ENCODE measurements at regions not wholly inside any gene's neighbourhood (a gene's known extent, or its start where the extent isn't known, plus 50 kb on each side); places are given as distances from the start of the nearest gene placed in this dataset.

DNA sequence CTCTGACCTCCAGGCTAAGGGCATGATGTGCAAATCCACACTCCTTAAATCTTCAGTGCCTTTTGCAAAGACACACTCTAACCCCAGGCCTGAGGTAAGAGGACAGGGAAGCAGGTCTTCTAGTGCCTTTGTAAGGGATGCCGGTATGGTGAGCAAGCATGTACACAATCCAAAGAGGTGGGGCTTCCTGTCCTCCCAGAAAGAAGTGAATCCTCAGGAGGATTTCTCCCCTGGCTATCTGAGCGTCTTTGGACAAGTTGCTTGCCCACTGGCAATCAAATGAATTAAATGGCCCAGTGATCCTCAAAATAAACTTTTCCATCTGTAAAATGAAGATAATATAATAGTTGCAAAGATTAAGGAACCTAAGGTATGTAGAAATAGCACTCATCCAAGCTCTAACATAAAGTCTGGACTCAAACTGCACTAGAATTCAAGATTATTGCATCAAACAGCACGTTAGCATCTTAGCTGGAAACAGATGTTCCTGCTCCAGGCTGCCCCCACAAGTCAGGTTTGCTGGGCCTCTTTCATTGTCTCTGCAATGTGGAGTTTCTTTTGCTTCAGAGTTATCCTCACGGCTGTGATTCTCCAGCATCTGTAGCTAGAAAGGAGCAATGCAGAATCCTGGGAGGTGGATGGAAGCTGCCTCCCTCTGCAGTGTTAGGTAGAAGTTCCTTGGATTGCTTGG lies 249.6 kb downstream of the TSHZ3 start:
- no peaks in the 10 kb centered on the region for H3K36me3 Mint-ChIP-seq

GRCh38 chr19:31098836-31099235 lies 250.4 kb downstream of the TSHZ3 start:
- peaks cover 4% of the 10 kb centered on the region for H3K27me3 Mint-ChIP-seq (ENCODE audit: low read depth)
- H3K27ac Mint-ChIP-seq, result no peak overlapping the region
- H3K4me3 Mint-ChIP-seq, result no peak overlapping the region
- H3K36me3 Mint-ChIP-seq, result no peaks in the 10 kb centered on the region
- H3K9me3 Mint-ChIP-seq, result no peaks in the 10 kb centered on the region
- TF ChIP-seq, protein P1, sequence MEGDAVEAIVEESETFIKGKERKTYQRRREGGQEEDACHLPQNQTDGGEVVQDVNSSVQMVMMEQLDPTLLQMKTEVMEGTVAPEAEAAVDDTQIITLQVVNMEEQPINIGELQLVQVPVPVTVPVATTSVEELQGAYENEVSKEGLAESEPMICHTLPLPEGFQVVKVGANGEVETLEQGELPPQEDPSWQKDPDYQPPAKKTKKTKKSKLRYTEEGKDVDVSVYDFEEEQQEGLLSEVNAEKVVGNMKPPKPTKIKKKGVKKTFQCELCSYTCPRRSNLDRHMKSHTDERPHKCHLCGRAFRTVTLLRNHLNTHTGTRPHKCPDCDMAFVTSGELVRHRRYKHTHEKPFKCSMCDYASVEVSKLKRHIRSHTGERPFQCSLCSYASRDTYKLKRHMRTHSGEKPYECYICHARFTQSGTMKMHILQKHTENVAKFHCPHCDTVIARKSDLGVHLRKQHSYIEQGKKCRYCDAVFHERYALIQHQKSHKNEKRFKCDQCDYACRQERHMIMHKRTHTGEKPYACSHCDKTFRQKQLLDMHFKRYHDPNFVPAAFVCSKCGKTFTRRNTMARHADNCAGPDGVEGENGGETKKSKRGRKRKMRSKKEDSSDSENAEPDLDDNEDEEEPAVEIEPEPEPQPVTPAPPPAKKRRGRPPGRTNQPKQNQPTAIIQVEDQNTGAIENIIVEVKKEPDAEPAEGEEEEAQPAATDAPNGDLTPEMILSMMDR (IDR thresholded peaks at IDR 0.05; ENCODE audit: unreplicated experiment), result no peak
- no peak for DNase-seq (ENCODE audit: low spot score in 2 of 2, unreplicated experiment in 2 of 2)
- H3K4me1 Mint-ChIP-seq, result peaks cover 44% of the 10 kb centered on the region

More for the DNA sequence above, 249.6 kb downstream of the TSHZ3 start:
- TF ChIP-seq, protein P1 (IDR thresholded peaks at IDR 0.05; ENCODE audit: unreplicated experiment), result no peak
- H3K27me3 Mint-ChIP-seq (ENCODE audit: low read depth), result peaks cover 6% of the 10 kb centered on the region
- peaks cover 44% of the 10 kb centered on the region for H3K4me1 Mint-ChIP-seq
- H3K9me3 Mint-ChIP-seq, result no peaks in the 10 kb centered on the region
- no peak overlapping the region for H3K4me3 Mint-ChIP-seq
- DNase-seq (ENCODE audit: low spot score in 2 of 2, unreplicated experiment in 2 of 2), result no peak
- peak overlapping the region; percentile 19 for H3K27ac Mint-ChIP-seq

DNA sequence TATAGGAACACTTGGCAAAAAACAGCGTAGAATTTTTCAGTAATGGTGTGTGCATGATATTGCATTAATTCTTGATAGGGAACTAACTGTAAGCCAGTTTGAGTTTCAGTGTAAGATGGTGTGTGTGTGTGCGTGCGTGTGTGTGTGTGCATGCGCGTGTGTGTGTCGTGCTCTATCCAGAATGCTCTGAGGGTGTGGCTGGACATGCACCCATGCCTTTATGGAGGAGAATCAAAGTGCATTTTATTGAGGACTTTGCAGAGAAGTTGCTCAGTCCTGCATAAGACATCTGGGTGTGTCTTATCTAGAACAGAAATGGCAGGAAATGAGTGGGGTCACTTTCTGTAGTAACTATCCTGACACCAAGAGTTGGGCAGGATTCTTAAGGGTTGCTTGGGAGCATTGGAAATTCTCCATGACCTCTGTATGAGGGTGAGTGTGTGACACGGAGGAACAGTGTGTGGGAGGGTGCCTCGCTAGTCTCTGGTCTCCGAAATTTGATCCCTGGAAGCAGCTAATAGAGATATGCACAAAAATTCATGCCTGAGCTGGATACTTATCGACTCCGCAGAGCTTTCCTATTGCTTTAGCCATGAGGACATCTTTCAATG lies 252.2 kb downstream of the TSHZ3 start:
- Mint-ChIP-seq H3K27me3 (ENCODE audit: low read depth) (peaks cover 6% of the 10 kb centered on the region), H3K36me3 (no peaks in the 10 kb centered on the region), H3K4me1 (peaks cover 40% of the 10 kb centered on the region), H3K27ac (no peak overlapping the region), H3K9me3 (no peaks in the 10 kb centered on the region), H3K4me3 (no peak overlapping the region)
- TF ChIP-seq, protein P1 (IDR thresholded peaks at IDR 0.05; ENCODE audit: unreplicated experiment), result no peak
- no peak for DNase-seq (ENCODE audit: low spot score in 2 of 2, unreplicated experiment in 2 of 2)

- Mint-ChIP-seq H3K4me1 (peaks cover 32% of the 10 kb centered on the region), H3K27me3 (ENCODE audit: low read depth) (peaks cover 8% of the 10 kb centered on the region), H3K36me3 (no peaks in the 10 kb centered on the region), H3K27ac (no peak overlapping the region), H3K4me3 (no peak overlapping the region), H3K9me3 (no peaks in the 10 kb centered on the region)
- DNase-seq (ENCODE audit: low spot score in 2 of 2, unreplicated experiment in 2 of 2), result no peak
- TF ChIP-seq, protein P1 (IDR thresholded peaks at IDR 0.05; ENCODE audit: unreplicated experiment), result no peak
Observed at GRCh38 chr19:31096062-31096830, 253.0 kb downstream of the TSHZ3 start.

DNA sequence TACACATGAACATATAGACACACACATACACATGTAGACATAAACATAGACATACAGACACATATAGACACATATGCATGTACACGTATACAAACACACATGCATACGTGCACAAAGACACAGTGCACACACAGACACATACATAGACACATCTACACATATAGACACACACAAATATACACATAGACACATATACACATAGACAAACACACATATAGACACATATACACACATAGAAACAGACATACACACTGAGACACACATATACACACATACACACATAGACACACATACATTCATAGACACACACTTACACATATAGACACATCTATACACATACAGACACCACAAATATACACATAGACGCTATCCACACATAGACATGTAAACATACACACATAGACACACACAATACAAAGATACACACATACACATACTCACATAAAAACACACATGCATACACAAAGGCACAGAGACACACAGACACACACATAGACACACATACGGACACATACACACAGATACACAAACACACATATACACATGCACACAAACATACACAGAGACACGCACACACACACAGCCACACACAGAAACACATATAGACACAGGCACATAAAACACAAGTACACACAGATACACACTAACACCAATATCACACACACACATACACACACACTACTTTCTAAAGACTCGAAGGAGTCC lies 254.0 kb downstream of the TSHZ3 start:
- Mint-ChIP-seq H3K27ac (no peak overlapping the region), H3K36me3 (no peaks in the 10 kb centered on the region), H3K9me3 (no peaks in the 10 kb centered on the region)

More for the DNA sequence above, 254.0 kb downstream of the TSHZ3 start:
- peaks cover 22% of the 10 kb centered on the region for H3K4me1 Mint-ChIP-seq
- peaks cover 10% of the 10 kb centered on the region for H3K27me3 Mint-ChIP-seq (ENCODE audit: low read depth)
- H3K4me3 Mint-ChIP-seq, result no peak overlapping the region
- TF ChIP-seq, protein P1 (IDR thresholded peaks at IDR 0.05; ENCODE audit: unreplicated experiment), result no peak
- no peak for DNase-seq (ENCODE audit: low spot score in 2 of 2, unreplicated experiment in 2 of 2)

Data from mesothelial cell of epicardium (in vitro differentiated cells).